DMS153 (cell line): ENCODE measurements at regions not wholly inside any gene's neighbourhood (a gene's known extent, or its start where the extent isn't known, plus 50 kb on each side); places are given as distances from the start of the nearest gene placed in this dataset.

Source experiments
- DNase-seq: peaks from one replicate; lab custom pipeline; 2025; lab: John Stamatoyannopoulos, UW

DNA sequence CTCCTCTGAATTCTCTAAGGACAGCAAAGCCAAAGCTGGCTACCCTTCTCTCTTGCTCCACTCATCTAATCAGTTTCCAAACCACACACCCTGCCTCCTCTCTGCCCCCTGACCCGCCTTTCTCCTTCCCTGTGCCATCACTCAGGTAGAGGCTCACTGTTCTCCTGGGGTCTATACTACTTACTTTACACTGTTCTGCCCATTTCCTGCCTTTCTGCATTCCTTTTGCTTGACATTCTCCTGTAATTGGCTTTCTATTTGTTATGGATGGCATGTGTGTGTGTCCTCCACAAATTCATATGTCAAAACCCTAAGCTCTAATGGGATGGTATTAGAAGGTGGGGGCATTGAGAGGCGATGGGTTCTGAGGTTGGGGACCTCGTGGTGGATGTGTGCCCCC is 675.2 kb upstream of the ID2 start:
- DNase-seq: no peak

DNA sequence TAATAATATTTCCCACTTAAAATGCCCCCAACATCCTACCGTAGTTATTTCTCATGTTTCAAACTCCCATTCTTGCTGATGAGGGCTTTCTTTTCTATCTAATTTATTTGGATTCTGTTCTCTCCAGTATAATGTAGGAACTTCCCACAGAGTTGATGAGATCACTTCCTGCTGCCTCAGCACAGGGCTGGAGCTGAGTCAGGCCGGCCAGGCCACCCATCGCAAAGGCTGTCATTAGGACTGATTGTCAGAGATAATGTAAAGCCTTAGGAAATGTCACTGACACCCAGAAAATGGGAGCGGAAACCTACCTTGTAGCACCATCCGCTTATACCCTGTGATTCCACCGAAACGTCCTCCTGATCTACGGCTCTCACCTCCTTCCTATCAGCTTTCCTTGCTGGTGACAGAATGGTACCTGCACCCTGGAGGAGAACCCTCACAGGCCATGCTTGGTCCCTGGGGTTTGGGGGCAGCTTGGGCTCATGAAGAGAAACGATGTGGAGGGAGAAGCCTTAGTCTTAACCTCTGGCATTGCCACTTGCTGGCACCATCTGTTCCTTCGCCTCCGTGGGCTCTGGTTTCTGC is 672.8 kb upstream of the ID2 start:
- DNase-seq: no peak

DNA sequence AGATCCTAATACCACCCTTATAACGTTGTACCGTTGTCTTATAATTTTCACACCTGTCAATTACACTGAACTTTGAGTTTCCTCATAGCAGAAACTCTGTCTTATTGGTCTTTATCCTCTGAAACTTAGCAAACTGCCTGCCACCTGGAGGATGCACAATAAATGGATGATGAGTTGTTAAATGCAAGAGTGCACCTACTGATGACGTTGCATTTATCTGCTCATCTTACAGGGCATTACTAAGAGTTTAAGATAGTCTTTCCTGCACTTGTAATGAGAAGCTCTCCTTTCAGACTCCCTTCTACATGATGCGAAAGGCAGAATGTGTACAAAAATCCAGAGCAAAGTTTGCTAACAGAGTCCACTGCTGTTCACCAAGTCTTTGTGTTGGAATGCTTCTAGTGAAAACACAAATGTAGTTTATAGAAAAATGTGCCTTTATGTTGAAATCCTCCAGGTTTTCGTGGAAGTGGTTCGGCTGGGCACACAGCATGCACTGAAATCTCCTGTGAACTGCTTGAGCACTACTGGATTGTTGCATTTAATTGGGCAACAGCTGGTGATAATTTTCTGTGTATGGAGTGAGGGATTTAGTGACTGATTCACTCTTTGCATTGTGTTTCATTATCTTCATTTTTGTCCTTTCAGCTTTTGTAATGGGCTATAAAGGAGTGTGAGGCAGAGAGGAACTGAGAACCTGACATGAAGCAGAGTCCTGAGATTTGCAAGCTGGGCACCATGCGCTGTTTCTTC is 665.8 kb upstream of the ID2 start:
- no peak for DNase-seq

DNA sequence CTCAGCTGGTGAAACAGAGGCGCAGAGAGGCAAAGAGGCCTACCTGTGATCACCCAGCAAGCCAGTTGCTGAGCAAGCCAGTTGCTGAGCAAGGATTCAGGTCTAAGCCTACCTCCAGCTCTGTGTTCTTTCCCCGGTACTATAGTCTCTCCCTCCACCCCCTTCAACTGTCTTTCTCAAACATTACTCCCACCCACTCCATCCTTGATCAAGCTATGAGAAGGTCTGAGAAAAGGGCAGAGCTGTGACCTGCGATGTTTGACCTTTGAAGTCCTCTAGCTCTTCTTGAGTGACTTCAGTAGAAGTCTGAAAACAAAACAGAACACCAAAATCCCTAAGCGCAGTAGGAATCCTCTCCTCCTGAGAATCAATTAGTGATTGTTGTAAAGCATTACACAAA is 665.2 kb upstream of the ID2 start:
- DNase-seq: no peak

DNA sequence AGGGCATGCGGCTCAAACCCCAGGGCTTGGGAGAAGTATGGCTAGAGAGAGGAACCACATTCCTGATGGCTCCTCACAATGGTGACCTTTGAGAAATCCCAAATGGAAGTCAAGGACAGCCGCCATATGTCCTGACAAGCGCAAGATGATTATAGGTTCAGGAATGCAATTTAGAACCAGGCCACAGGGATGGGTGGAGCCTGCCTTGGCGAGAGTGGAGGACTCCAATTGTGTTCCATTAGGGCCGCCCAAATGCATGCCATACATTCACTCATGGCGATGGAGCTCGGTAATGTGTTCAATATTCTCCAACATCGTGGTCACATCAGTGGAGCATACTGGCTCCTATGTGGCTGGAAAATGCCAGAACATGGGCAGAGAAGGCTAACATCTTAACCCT is 662.9 kb upstream of the ID2 start:
- DNase-seq: no peak

DNA sequence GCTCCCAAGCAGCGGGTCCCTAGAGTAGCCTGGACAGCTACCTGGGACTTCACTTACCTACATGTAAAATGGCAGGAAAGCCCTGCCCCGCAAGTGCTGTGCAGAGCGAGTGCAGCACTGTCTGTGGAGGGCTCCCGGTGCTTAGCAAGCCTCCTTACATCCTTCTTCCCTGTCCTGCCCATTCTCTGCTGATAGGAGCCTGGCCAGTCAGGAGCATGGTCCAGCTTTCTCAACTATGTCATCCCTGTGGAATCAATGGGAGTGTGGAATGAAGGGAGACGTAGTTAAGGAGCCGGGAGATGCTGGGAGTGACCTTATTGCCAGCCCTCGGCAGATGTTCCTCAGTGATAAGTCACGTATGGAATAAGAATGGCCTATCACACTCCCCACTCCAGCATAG is 661.9 kb upstream of the ID2 start:
- DNase-seq: no peak

DNA sequence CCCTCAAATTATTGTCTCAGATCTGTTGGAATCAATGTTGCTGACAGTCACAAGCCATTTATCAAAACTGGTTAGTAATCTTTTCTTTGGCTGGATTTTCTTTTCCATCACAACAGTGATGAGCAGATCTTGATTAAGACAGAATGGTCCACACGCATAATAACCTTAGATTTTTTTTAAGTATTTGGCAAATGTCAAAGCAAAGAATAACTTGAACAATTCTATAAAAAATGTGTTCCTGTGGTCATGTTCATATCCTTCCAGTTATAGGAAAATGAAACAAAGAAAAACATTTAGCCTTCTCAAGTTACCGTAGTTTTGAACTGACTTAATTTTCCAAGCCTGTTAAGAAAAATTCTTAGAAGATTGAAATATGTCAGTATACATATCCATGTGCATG is 659.9 kb upstream of the ID2 start:
- no peak for DNase-seq

DNA sequence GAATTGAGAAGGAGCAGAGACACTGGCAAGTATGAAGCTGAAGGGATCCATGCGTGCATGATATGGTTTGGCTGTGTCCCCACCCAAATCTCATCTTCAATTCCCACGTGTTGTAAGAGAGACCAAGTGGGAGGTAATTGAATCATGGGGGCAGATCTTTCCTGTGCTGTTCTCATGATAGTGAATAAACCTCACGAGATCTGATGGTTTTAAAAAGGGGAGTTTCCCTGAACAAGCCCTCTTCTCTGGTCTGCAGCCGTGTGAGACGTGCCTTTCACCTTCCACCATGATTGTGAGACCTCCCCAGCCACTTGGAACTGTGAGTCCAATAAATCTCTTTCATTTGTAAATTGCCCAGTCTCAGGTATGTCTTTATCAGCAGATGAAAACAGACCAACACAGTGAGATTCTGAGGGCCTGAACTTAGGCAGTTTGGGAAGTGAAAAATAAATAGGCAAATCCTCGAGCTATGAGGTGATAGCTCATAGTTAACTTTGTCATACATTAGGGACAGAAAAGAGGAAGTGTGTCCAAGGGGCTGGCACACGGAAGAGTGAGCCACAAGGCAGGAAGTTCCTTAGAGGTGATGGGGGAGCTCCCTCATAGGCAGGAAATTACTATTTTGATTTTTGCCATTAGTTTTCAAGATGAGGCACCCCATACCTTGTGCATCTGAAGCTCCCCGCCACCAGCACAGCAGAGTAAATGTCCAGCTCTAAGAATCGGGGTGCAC is 658.8 kb upstream of the ID2 start:
- DNase-seq: no peak

DNA sequence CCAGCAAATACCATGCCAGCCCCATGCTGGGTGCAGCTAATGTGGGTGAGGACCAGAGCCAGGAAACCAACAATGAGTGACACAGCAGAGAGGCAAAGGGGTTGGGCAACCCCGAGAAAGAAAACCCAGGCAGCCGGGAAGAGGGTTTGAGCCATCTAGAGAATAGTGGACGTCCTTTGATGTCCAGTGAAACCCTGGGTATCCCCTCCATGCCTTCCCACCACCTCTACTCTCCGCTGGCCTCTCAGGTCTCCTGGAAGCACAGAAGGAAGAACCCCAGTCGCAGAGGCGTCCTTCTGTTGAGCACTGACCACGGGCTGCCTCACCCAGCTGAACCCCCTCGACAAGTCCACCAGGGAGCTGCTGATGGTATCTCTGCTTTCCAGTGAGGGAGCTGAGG is 657.4 kb upstream of the ID2 start:
- no peak for DNase-seq

DNA sequence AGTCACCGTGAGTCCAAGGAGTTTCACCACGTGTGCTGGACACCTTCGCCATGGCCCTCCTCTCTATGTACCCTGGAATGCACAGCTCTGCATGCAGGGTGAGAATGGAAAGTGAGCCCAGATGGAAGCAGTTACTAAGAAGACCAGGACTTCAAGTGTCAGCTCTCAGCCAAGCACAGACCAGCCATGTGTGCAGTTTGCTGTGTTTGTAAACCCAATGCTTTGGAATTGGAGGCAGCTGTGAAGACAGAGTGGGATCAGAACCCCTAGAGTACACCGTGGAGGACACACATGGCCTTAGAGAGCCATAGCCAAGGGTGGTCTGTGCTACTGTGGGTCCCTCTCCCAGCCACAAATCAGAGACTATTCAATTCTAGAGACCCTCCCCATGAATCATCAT is 655.5 kb upstream of the ID2 start:
- DNase-seq: no peak

DNA sequence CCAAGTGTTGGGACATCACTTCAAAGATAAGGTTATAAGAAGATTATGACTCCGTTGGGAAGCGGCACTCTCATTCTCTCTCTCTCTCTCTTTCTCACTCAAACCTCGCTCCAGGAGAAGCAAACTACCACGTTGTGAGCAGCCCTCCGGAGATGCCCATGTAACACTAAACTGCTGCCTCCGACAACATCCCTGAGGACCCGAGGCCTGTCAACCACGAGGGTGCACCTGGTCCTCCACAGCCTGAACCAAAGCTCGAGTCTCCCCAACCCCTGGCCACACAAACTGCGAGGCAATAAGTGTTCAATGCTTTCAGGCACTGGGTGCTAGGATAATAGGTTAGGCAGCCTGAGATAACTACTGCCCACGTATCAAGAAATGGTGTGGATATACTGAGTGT is 654.5 kb upstream of the ID2 start:
- no peak for DNase-seq

DNA sequence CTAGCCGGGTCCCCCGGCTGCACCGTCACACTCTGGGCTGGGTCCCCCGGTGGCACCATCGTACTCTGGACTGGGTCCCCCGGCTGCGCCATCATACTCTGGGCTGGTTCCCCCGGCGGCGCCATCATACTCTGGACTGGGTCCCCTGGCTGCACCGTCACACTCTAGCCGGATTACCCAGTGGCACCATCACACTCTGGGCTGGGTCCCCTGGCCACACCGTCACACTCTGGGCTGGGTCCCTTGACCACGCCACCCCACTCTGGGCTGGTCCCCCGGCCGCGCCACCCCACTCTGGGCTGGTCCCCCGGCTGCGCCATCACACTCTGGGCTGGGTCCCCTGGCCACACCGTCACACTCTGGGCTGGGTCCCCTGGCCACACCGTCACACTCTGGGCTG is 653.8 kb upstream of the ID2 start:
- no peak for DNase-seq

DNA sequence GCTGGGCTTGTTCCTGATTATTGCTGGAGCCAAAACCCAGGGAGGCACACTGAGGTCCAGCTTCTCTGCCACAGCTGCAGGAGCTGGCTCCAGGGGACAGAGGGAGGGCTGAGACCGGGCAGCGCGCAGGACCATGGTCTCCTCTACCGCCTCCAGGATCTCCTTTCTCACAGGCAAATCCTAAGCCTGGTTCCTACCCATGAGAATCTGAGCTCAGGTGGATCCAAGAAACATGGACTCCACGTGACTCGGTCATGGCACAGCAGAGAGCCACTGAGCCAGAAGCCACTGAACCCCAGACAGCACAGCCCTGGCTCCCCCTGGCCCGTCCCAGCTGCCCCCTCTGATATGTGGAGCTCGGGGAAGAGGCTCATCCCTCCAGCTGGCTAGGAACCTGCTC is 653.4 kb upstream of the ID2 start:
- no peak for DNase-seq

DNA sequence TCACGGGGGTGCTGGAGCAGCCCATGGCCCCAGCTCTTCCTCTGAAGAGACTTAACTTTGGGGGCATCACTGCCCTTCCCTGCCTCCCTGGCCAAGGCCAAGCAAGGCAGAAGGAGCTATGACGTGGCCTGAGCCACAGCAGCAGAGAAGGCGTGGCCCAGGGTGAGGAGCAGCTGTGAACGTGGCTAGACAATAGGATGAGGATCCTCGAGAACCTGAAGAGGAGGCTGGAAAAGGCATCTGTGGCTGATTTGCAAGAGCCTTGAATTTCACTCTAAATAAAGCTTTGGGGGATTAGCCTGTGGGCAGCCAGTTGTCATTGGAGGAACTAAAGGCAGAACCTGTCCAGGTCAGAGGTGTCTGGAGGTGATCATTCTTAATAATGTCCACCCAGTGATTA is 652.9 kb upstream of the ID2 start:
- DNase-seq: no peak

DNA sequence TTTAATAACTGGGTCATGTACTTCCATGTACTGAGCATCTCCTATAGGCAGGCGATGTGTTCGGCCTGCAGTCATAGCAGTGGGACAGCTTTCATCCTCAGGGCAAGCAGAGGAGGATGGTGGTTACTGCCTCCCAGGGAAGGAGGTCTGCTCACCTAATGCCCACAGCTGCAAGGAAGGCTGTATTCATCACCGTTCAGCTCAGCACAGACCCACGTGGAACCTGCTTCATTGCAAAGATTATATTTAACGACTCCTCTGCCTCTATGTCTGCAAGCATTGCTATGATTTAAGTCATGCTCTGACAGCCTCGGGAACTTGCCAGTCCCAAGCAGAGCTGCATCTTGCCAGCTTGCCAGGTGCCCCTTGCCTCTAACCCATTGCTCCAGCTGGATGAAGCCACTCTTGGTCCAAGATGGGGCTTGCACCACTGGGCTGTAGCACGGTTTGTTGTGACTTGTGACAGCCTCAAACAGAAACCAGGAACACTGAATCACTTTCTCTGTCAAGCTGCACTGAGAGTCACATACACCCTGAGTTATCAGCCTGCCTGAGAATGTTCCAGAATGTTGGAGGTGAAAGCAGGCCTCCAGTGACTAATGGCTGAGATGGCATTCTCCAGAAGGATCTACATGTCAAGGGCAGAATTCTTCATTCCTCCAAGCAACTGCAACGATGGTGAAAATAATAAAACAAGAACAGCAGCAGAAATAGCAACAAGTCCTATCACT is 651.1 kb upstream of the ID2 start:
- DNase-seq: no peak

DNA sequence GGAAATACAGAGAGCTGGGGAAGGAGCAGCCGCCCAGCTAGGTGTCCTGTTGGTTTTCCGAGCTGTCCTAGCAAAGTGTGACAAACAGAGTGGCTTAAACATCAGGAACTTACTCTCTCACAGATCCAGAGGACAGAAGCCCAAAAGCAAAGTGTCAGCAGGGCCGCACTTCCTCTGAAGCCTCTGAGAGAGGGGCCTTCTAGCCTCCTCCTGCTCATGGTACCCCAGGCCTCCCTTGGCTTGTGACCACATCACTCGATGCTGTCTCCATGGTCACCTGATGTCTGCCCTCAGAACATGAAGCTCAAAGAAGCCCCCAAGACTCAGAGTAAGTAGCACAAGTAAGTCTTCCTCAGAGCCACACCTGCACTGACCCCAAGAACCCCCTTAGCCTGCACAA is 650.5 kb upstream of the ID2 start:
- no peak for DNase-seq

DNA sequence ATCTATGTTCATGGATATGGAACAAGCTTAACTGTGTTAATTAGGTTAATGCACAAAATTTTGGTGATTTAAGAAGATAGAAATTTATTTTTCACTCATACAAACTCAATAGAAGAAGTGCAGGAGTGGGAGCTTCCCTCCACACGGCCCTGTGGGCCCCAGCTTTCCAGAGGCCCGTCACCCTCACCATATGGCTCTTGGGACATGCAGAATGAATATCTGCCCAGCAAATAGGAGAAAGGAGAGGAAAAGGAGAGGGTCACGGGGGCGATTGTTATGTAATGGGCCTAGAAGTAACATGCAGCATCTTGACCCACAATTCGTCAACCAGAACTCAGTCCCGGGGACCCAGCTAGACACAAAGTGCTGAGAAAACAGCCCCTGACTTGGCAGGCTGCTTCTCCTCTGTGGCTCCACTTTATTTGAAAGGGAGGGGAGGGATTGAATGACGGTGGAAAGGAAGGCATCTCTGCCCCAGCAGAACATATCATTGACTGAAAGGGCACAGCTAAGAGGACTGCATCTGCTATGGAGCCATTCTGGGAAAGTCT is 648.2 kb upstream of the ID2 start:
- no peak for DNase-seq

DNA sequence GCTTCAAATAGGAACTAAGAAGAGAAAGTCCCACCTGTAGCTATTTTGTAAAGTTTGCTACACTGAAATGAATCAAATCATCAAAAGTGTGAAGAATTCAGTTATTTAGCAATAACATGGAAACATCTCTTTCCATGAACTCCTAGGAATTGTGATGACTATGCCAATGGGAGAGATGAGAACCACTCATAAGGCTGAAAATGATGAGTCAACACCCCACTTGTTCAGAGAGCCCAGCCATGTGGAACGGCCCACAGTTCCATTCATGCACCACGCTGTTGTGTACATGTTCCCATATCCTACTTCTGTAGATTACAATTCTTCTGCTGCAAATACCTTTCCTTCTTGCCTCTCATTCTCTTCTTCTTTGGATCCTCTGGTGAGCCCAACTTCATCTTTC is 645.5 kb upstream of the ID2 start:
- no peak for DNase-seq

DNA sequence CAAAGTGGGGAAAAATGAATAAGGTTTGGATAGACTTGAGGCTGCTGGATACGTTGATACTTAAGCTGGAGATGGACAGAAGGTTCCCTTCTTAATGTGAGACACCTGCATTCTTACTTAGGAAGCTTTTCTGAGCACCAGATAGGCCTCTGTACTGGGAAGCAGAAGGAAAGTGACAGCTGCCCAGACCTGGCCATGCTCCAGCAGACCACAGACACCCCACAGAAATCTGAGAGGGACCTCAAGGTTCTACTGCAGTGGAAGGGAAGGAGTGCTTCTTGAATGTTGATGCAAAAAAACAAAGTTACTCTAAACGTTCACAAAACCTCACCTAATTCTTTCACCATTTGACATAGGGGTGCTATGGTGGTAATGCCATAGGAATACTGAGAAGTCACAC is 642.1 kb upstream of the ID2 start:
- no peak for DNase-seq

DNA sequence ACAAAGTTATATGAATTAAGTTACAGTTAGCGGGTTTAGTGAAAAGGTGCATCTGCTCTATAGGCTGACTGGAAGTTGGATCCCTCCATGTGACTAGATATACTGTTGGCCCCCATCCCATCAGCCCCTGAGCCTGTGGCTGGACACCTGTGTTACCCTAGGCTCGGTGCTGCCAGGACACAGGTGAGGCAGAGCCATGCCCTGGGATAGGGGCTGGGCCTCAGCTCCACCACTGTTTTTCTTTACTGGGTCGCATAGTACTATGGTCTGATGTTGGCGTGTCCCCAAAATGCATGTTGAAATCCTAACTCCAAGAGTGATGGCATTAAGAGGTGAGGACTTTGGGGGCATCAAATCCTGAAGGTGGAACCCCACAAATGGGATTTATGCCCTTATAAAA is 638.6 kb upstream of the ID2 start:
- no peak for DNase-seq

DNA sequence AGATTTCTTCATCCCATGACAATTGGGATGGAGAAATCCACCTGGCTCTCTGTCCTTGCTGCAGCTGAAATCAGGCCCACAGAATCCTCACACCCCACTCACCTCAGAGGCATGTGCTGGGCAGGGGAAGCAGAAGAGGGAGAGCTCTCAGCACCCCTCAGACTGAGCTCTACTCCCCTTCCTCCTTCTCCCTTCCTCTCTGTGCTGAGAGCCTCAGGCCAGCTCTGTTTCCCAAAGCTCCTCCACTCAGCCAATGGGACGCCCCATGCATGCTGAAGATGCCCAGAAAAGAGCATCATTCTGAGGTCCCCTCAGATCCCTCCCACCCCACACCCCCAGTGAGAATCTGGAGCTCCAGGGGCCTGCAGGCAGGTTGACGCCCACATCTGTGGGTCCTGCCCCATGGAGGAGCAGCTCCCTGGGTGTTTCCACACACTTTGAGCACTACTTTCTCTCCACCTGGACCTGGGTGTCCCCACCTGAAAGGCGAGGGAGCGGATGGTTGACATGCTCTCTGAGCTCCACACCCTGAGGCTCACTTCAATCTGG is 637.7 kb upstream of the ID2 start:
- no peak for DNase-seq

DNA sequence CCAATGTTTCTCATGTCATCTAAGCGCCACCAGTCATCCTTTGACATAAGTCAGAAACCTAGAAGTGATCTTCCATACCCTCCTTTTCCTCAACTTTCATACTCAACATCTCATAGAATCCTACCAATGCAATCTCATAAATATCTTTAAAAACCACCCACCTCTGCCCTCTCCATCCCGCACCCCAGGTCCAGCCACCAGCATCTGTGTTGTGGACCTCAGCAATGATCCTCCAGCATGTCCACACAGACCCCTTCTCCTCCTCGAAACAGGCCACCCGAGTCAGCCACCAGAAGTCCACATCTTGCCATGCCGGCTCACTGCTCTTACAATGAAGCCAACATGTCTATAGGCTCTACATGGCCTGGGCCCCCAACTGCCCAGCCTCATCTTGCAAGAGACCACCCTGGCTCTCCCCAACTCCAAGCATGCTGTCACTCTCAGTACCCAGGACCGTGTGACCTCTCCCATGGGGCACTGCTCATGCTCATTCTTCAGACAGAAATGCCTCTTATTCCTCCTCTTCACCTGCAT is 636.7 kb upstream of the ID2 start:
- no peak for DNase-seq
